RWPE1 (cell line): ENCODE measurements at regions not wholly inside any gene's neighbourhood (a gene's known extent, or its start where the extent isn't known, plus 50 kb on each side); places are given as distances from the start of the nearest gene placed in this dataset.

Source experiments
- CTCF ChIA-PET: fragments of 350-600 bp; sonication (Branson Sonifier 250); formaldehyde crosslinking; extraction: SDS; loops from one replicate; lab custom pipeline; 2021; lab: Yijun Ruan, JAX
- POLR2A ChIA-PET: fragments of 400-600 bp; formaldehyde crosslinking; extraction: SDS; loops from one replicate; lab custom pipeline; 2020; ENCODE audit warnings: antibody characterized with exemption; ENCODE audit not compliant: low non-redundant PET; lab: Yijun Ruan, JAX
- DNase-seq: peaks from one replicate; pipeline ENCODE4 v3.0.0; 2012; ENCODE audit warnings: low spot score
- H3K27ac ChIP-seq: fragments of 450-650 bp; 2 replicates; pipeline ENCODE4 v1.5.1; 2017
- TF ChIP-seq, protein P1 (sequence below): fragments of 450-650 bp; conservative IDR thresholded peaks from 2 replicates; pipeline ENCODE4 v1.5.1; 2017; ENCODE audit warnings: low read depth, mild to moderate bottlenecking

DNA sequence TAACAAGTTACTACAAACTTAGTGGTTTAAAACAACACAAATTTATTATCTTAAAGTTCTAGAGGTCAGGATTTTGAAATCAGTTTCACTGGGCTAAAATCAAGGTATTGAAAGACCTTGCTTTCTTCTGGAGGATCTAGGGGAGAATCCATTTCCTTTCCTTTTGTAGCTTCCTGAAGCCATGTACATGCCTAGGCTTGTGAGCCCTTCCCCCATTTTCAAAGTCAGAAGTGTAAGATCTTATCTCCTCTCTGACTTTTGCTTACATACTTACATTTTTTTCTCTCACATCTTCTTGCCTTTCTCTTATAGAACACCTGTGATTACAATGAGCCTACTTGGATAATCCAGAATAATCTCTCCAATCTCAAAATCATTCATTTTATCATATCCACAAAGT is 78.7 kb upstream of the MBOAT2 start:
- TF ChIP-seq, protein P1, sequence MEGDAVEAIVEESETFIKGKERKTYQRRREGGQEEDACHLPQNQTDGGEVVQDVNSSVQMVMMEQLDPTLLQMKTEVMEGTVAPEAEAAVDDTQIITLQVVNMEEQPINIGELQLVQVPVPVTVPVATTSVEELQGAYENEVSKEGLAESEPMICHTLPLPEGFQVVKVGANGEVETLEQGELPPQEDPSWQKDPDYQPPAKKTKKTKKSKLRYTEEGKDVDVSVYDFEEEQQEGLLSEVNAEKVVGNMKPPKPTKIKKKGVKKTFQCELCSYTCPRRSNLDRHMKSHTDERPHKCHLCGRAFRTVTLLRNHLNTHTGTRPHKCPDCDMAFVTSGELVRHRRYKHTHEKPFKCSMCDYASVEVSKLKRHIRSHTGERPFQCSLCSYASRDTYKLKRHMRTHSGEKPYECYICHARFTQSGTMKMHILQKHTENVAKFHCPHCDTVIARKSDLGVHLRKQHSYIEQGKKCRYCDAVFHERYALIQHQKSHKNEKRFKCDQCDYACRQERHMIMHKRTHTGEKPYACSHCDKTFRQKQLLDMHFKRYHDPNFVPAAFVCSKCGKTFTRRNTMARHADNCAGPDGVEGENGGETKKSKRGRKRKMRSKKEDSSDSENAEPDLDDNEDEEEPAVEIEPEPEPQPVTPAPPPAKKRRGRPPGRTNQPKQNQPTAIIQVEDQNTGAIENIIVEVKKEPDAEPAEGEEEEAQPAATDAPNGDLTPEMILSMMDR = no peak
- H3K27ac ChIP-seq = no peak overlapping the region
- POLR2A ChIA-PET = interaction anchor here (0.6 kb wide), 1 partner anchor 76 kb away, joined by 4 read pairs; no protein-coding TSS in a partner anchor
- DNase-seq = no peak
- CTCF ChIA-PET = no interaction called here

DNA sequence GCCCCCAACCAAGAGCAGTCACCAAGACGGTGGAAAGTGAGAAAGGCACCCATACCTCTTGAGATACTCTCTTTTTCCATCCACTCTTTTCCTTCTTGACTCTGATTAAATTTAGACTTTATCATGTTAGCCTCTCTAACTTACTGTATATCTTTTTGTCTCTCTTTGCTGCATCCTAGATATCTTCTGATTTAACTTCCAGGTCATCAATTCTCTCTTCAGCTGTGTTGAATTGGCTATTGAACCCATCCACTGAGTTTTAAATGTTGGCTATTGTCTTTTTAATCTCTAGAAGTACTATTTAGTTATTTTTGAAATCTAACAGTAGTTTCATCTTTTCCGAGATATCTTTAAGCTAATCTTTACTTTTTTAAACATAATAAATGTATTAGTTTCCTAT is 78.3 kb upstream of the MBOAT2 start:
- TF ChIP-seq, protein P1 = no peak
- ChIA-PET POLR2A (interaction anchor here (0.6 kb wide), 1 partner anchor 76 kb away, joined by 4 read pairs; no protein-coding TSS in a partner anchor), CTCF (no interaction called here)
- no peak overlapping the region for H3K27ac ChIP-seq
- no peak for DNase-seq

DNA sequence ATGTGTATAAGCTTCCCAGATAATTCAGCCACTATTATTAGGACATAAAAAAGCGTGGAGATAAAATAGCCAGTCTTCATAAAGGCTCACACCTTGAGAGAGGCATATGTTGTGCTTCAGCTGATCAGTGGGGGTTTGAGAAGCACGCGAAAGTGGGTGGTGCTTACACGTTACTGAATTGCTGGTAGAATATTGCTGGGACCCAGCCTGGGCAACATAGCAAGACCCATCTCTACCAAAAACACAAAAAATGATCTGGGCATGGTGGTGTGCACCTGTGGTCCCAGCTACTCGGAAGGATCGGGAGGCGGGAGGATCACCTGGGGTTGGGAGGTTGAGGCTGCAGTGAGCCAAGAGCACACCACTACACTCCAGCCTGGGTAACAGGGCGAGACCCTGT is 74.9 kb upstream of the MBOAT2 start:
- ChIA-PET POLR2A (interaction anchor here (0.7 kb wide), 1 partner anchor 90 kb away, joined by 3 read pairs; no protein-coding TSS in a partner anchor), CTCF (no interaction called here)
- no peak for DNase-seq
- TF ChIP-seq, protein P1 = no peak
- H3K27ac ChIP-seq = no peak overlapping the region

DNA sequence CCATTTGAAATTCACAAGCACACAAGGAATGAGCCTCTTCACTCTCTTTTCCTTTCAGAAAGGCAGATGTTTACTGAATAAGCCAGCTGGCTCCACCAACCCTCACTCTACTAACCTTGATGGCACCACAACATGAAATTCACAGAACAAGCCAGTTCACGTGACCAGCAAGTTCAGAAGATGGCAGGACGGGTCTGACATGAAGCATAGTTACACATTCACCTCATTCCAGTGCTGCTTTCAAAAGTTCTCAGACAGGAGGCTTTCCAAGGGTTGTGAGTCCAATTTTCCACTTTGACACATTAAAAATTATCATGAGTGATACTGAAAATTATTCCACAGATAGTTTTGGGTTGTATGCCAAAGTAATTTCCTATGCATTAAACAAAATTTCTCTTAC is 74.2 kb upstream of the MBOAT2 start:
- ChIA-PET CTCF (interaction anchor here (0.6 kb wide), 1 partner anchor 163 kb away, joined by 10 read pairs; no protein-coding TSS in a partner anchor), POLR2A (no interaction called here)
- TF ChIP-seq, protein P1 = no peak
- no peak for DNase-seq
- no peak overlapping the region for H3K27ac ChIP-seq

DNA sequence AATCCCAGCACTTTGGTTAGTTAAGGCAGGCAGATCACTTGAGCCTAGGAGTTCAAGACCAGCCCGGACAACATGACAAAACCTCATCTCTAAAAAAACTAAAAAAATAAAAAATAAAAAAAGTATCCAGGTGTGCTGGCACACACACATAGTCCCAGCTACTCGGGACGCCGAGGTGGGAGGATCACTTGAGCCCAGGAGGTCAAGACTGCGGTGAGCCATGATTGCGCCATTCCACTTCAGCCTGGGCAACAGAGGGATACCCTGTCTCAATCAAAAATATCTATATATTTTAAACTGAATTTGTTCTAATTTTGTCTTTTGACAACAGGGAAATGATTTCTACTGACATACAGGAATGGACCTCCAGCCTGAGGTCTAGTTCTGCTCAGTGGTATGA is 73.3 kb upstream of the MBOAT2 start:
- DNase-seq = no peak
- TF ChIP-seq, protein P1 = no peak
- ChIA-PET POLR2A (no interaction called here), CTCF (no interaction called here)
- no peak overlapping the region for H3K27ac ChIP-seq

DNA sequence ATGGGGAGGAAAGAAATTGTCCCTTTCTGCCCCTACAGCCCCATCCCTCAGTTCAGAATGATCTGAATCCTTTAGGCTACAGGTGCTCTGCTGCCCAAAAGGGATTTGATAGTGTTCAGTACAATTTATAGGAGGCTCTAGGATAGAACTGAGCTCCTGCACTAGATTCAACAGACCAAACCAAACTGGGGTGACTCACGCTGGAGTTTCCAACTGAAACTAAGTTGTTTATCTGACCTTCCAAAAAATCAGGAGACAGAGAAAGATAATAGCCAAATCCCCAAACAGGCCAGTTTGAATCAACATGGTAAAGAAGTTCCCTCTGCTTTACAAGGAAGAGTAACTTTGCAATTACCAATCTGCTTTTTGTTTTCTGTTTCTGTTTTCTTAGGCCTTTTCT is 72.7 kb upstream of the MBOAT2 start:
- TF ChIP-seq, protein P1 = no peak
- POLR2A ChIA-PET = no interaction called here
- H3K27ac ChIP-seq = no peak overlapping the region
- no peak for DNase-seq
- CTCF ChIA-PET = no interaction called here

DNA sequence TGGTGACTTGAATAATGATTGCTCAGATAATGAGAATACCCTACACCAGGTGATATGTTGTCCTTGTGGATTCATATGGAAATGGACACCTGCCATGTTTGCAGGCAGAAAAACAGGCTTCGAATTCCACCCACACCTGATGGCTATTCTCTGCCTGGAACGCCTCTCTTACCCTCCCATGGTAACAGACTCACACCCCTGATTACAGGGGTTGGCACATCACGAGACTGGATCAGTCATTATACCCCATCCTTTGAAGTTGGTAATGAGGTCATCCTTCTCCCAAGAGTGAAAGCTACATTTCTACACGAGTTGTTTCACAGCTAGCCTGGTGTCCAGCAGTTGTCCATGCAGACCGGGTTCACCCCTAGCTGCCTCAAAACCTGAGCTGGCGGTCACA is 71.4 kb upstream of the MBOAT2 start:
- TF ChIP-seq, protein P1 = no peak
- ChIA-PET POLR2A (interaction anchor here (0.6 kb wide), 1 partner anchor 71 kb away, joined by 3 read pairs; the partner anchor contains the start of gene MBOAT2), CTCF (no interaction called here)
- no peak overlapping the region for H3K27ac ChIP-seq
- no peak for DNase-seq
